IMR-90 (cell line): ENCODE measurements at regions not wholly inside any gene's neighbourhood (a gene's known extent, or its start where the extent isn't known, plus 50 kb on each side); places are given as distances from the start of the nearest gene placed in this dataset.

Source experiments
- ATAC-seq: fragments of 200-7000 bp; cut with Tn5 transposase; 2 replicates; pipeline ENCODE4 v1.9.1; 2020; ENCODE audit warnings: low read depth, mild to moderate bottlenecking, moderate library complexity
- BruUV-seq: library from RNA; stranded (reverse); fragments of 400-500 nt; replicated peaks from 2 replicates; lab custom pipeline; 2021; lab: Mats Ljungman, UMichigan
- CTCF ChIA-PET: fragments of 300-600 bp; formaldehyde crosslinking; extraction: SDS; loops from one replicate; lab custom pipeline; 2021; ENCODE audit warnings: antibody characterized with exemption; lab: Yijun Ruan, JAX
- POLR2A ChIA-PET: fragments of 300-600 bp; sonication (Branson Sonifier 250); formaldehyde crosslinking; loops from one replicate; lab custom pipeline; 2022; ENCODE audit warnings: antibody characterized with exemption; ENCODE audit not compliant: unreplicated experiment; lab: Charles Lee
- DNase-seq: peaks from one replicate; pipeline ENCODE4 v3.0.0; 2013
- H2AFZ ChIP-seq: replicated peaks from 2 replicates; pipeline ENCODE3; 2013; ENCODE audit warnings: low read length, mild to moderate bottlenecking; ENCODE audit not compliant: poor library complexity
- H2AK5ac ChIP-seq: 2 replicates; pipeline ENCODE4 v1.6.1; 2013; ENCODE audit warnings: low read depth, low read length, inconsistent platforms
- H2AK9ac ChIP-seq: replicated peaks from 2 replicates; pipeline ENCODE3; 2013; ENCODE audit warnings: mild to moderate bottlenecking, low read depth, low read length, moderate library complexity; ENCODE audit not compliant: poor library complexity
- H2BK120ac ChIP-seq: 2 replicates; pipeline ENCODE4 v1.6.1; 2013; ENCODE audit warnings: low read depth, low read length, inconsistent platforms
- H2BK15ac ChIP-seq: 3 replicates; pipeline ENCODE4 v1.6.1; 2013; ENCODE audit warnings: low read depth, low read length, inconsistent platforms
- H2BK20ac ChIP-seq: 2 replicates; pipeline ENCODE4 v1.6.1; 2013; ENCODE audit warnings: low read depth, mild to moderate bottlenecking, inconsistent platforms, low read length, moderate library complexity
- H2BK5ac ChIP-seq: 2 replicates; pipeline ENCODE4 v1.6.1; 2013; ENCODE audit warnings: mild to moderate bottlenecking, low read depth, low read length, inconsistent platforms; ENCODE audit not compliant: poor library complexity, severe bottlenecking
- H3K14ac ChIP-seq: replicated peaks from 2 replicates; pipeline ENCODE4 v1.6.1; 2013; ENCODE audit warnings: low read depth, low read length, inconsistent platforms
- H3K18ac ChIP-seq: 2 replicates; pipeline ENCODE4 v1.6.1; 2013; ENCODE audit warnings: low read depth, low read length, control low read depth
- H3K23ac ChIP-seq: 2 replicates; pipeline ENCODE4 v1.6.1; 2013; ENCODE audit warnings: low read depth, low read length, inconsistent platforms
- H3K27ac ChIP-seq: 2 replicates; pipeline ENCODE4 v1.5.1; 2013; ENCODE audit warnings: mild to moderate bottlenecking, control low read depth, low read length; ENCODE audit not compliant: insufficient read depth
- H3K27me3 ChIP-seq: 2 replicates; pipeline ENCODE4 v1.6.1; 2013; ENCODE audit warnings: low read length; ENCODE audit not compliant: control insufficient read depth, insufficient read depth
- H3K36me3 ChIP-seq: 2 replicates; pipeline ENCODE4 v1.6.1; 2013; ENCODE audit warnings: low read length, mixed read lengths; ENCODE audit not compliant: control insufficient read depth, insufficient read depth
- H3K4ac ChIP-seq: 2 replicates; pipeline ENCODE4 v1.6.1; 2013; ENCODE audit warnings: low read depth, low read length, inconsistent platforms
- H3K4me1 ChIP-seq: 2 replicates; pipeline ENCODE4 v1.6.1; 2013; ENCODE audit warnings: low read length, mixed read lengths; ENCODE audit not compliant: control insufficient read depth, insufficient read depth
- H3K4me2 ChIP-seq: 2 replicates; pipeline ENCODE4 v1.6.1; 2013; ENCODE audit warnings: low read depth, mild to moderate bottlenecking, control low read depth, low read length, moderate library complexity
- H3K4me3 ChIP-seq: 2 replicates; pipeline ENCODE4 v1.5.1; 2013; ENCODE audit warnings: low read depth, mild to moderate bottlenecking, control low read depth, low read length, moderate library complexity; ENCODE audit not compliant: insufficient read depth
- H3K56ac ChIP-seq: 2 replicates; pipeline ENCODE4 v1.6.1; 2013; ENCODE audit warnings: low read length, inconsistent platforms; ENCODE audit not compliant: insufficient read depth; ENCODE audit errors: extremely low read depth
- H3K79me1 ChIP-seq, 2 experiments: 2 replicates each; pipeline ENCODE4 v1.6.1; 2013; ENCODE audit warnings: low read length in 2 of 2, inconsistent platforms in 1 of 2, low read depth in 1 of 2
- H3K9ac ChIP-seq: 2 replicates; pipeline ENCODE4 v1.6.1; 2013; ENCODE audit warnings: low read depth, low read length, control low read depth
- H3K9me1 ChIP-seq: 2 replicates; pipeline ENCODE4 v1.6.1; 2013; ENCODE audit warnings: low read length, inconsistent platforms; ENCODE audit not compliant: insufficient read depth
- H3K9me3 ChIP-seq: 2 replicates; pipeline ENCODE4 v1.6.1; 2013; ENCODE audit warnings: low read length; ENCODE audit not compliant: control insufficient read depth, insufficient read depth
- H4K20me1 ChIP-seq: 2 replicates; pipeline ENCODE4 v1.6.1; 2013; ENCODE audit warnings: low read length, inconsistent platforms; ENCODE audit not compliant: insufficient read depth
- H4K5ac ChIP-seq: 2 replicates; pipeline ENCODE4 v1.6.1; 2013; ENCODE audit warnings: mild to moderate bottlenecking, low read depth, low read length, control low read depth
- H4K8ac ChIP-seq, 2 experiments: 2 replicates each; pipeline ENCODE4 v1.6.1; 2013; ENCODE audit warnings: low read depth in 2 of 2, low read length in 2 of 2, control low read depth in 1 of 2, inconsistent platforms in 1 of 2
- H4K91ac ChIP-seq: 2 replicates; pipeline ENCODE4 v1.6.1; 2013; ENCODE audit warnings: low read depth, low read length, inconsistent platforms; ENCODE audit not compliant: insufficient read depth
- SMC3 ChIP-seq: fragments of 150-350 bp; IDR thresholded peaks from 2 replicates; pipeline ENCODE4 v1.6.1; 2016; ENCODE audit warnings: low read depth, mild to moderate bottlenecking, antibody characterized with exemption, low read length, moderate library complexity
- USF2 ChIP-seq: fragments of 150-350 bp; IDR thresholded peaks from 2 replicates; pipeline ENCODE4 v1.6.1; 2017; ENCODE audit warnings: mild to moderate bottlenecking, antibody characterized with exemption, low read length, low read depth
- WGBS, 2 experiments: methylation state at CpG; one replicate each; pipeline versions ENCODE4 v1.1.5 to v1.1.7; 2013; ENCODE audit warnings: missing lambda C conversion rate in 2 of 2; ENCODE audit not compliant: insufficient read length in 1 of 2; ENCODE audit errors: extremely low coverage in 2 of 2; 5-methylcytosine and 5-hydroxymethylcytosine counted together
- dilution Hi-C: fragments of 300-500 bp; cut with HindIII; formaldehyde crosslinking; loops from one replicate; pipeline ENCODE4 v1.14.3; 2018; ENCODE audit warnings: low sequenced_read_pairs; ENCODE audit not compliant: unreplicated experiment
- in situ Hi-C: fragments of 300-500 bp; cut with MboI; formaldehyde crosslinking; loops from 3 replicates; pipeline ENCODE4 v1.14.3; 2019; ENCODE audit warnings: low sequenced_read_pairs, inconsistent platforms, mixed read lengths
- intact Hi-C: fragments of 100-400 bp; cut with micrococcal nuclease; formaldehyde crosslinking; loops from 2 replicates; pipeline ENCODE4 v1.10.0; 2022

GRCh38 chr6:91291071-91291470 lies 704.2 kb upstream of the MAP3K7 start:
- Histone ChIP-seq H2BK5ac (no peak overlapping the region), H4K8ac (no peak overlapping the region), H3K9me1 (no peaks in the 10 kb centered on the region), H3K56ac (no peak overlapping the region), H3K18ac (no peak overlapping the region), H3K27ac (no peak overlapping the region), H2BK120ac (no peak overlapping the region), H3K9ac (no peak overlapping the region), H2BK20ac (no peak overlapping the region), H3K14ac (no peak overlapping the region), H3K9me3 (no peaks in the 10 kb centered on the region), H2AFZ (no peak overlapping the region), H2BK15ac (no peak overlapping the region), H4K20me1 (no peaks in the 10 kb centered on the region), H3K4me1 (no peaks in the 10 kb centered on the region), H3K4me3 (no peak overlapping the region), H3K23ac (no peak overlapping the region), H3K36me3 (no peaks in the 10 kb centered on the region), H4K5ac (no peak overlapping the region), H3K79me1 (no peaks in the 10 kb centered on the region), H2AK5ac (no peak overlapping the region), H3K4ac (no peak overlapping the region), H4K91ac (no peak overlapping the region), H3K4me2 (no peak overlapping the region), H3K27me3 (no peaks in the 10 kb centered on the region), H2AK9ac (no peak overlapping the region)
- POLR2A ChIA-PET: no interaction called here
- TF ChIP-seq USF2 (peak; percentile 57; the same call in 1 of the 2 replicates), SMC3 (no peak)
- 33% methylated on average over 1 of the region's 4 CpGs; no CpG with 5 or more reads in 1 of the 2 experiments for WGBS, 2 experiments
- in situ Hi-C loops (no loop called here), intact Hi-C loops (no loop called here), dilution Hi-C loops (no loop called here)
- DNase-seq: peak; percentile 2
- BruUV-seq: no TSS peak
- ATAC-seq: no peak
- CTCF ChIA-PET: interaction anchor here (0.6 to 1.6 kb wide), 2 partner anchors 183 to 1286 kb away, joined by 4 to 9 read pairs; no protein-coding TSS in a partner anchor
